ENCODE measurements at regions not wholly inside any gene's neighbourhood (a gene's known extent, or its start where the extent isn't known, plus 50 kb on each side); places are given as distances from the start of the nearest gene placed in this dataset.

DNA sequence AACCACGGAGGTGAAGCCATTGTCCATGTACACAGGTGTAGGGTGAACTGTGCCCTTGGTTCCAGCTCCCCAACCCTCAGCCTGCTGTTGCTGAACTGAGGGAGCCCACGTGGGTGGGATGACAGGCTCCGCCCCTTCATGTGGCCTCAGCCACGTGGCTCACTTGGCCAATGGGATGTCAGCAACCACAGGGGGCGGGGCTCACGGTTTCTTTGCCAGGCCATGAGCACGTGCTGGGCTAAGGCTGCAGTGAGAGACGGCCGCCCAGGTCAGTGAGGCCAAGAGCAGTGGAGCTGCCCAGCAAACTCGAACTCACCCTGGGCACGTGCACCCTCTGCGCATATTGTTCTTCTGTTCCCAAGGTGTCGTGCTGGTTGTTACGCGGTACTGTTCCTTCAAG, 282.6 kb downstream of the IRF8 start:
- FAIRE-seq = no peak

DNA sequence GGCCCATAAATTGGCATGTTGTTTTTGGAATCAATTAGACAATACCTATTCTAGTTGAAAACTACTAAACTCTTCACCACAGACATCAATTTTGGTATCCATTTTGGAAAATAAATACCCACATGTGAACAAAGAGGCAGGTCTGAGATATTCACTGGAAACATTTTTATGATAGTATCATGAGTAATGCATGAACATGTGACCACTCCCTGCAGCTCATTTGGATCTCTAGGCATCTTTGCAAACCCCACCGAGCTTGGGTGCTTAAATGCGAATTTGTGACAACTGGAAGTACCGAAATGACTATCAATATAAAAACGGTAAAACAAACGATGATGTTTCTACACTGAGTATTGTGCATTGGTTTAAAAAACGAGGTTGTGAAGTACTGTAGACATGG, 285.2 kb downstream of the IRF8 start:
- no peak for DNase-seq (ENCODE audit: insufficient read length, low spot score)
- FAIRE-seq = no peak

More for the DNA sequence above, 282.6 kb downstream of the IRF8 start:
- DNase-seq (ENCODE audit: insufficient read length, low spot score) = no peak

- no peak for FAIRE-seq
- no peak for DNase-seq (ENCODE audit: insufficient read length, low spot score)
These were observed 286.1 kb downstream of the IRF8 start for GRCh38 chr16:86185089-86185488.

GRCh38 chr16:86186313-86186712, 287.4 kb downstream of the IRF8 start:
- DNase-seq (ENCODE audit: insufficient read length, low spot score) (no peak), FAIRE-seq (no peak)

GRCh38 chr16:86189934-86190333, 291.0 kb downstream of the IRF8 start:
- no peak for FAIRE-seq
- DNase-seq (ENCODE audit: insufficient read length, low spot score) = no peak

DNA sequence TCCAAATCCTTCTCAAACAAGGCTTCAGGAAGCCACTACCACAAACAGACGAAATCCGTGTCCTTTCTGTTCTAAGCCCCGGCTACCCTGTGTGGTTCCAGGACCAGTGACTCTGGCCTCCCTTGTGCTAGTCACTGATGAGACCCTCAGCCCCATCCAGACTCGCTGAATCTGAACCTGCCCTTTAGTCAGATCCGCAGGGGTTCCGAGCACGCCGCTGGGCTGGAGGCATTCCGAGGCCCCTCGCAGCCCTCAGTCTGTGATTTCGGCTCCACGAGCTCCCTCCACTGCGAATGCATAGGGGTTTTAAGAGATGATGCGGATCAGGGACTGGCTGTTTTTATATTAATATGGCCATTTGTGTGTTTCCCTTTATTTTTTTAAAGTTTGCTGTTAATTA, 292.7 kb downstream of the IRF8 start:
- FAIRE-seq (no peak), DNase-seq (ENCODE audit: insufficient read length, low spot score) (no peak)

- no peak for FAIRE-seq
- DNase-seq (ENCODE audit: insufficient read length, low spot score) = no peak
These were observed 294.7 kb downstream of the IRF8 start for GRCh38 chr16:86193528-86194193.

- no peak for DNase-seq (ENCODE audit: insufficient read length, low spot score)
- no peak for FAIRE-seq
These were observed 297.1 kb downstream of the IRF8 start for GRCh38 chr16:86195863-86196630.

GRCh38 chr16:86196687-86197391, 297.9 kb downstream of the IRF8 start:
- FAIRE-seq (no peak), DNase-seq (ENCODE audit: insufficient read length, low spot score) (no peak)

DNA sequence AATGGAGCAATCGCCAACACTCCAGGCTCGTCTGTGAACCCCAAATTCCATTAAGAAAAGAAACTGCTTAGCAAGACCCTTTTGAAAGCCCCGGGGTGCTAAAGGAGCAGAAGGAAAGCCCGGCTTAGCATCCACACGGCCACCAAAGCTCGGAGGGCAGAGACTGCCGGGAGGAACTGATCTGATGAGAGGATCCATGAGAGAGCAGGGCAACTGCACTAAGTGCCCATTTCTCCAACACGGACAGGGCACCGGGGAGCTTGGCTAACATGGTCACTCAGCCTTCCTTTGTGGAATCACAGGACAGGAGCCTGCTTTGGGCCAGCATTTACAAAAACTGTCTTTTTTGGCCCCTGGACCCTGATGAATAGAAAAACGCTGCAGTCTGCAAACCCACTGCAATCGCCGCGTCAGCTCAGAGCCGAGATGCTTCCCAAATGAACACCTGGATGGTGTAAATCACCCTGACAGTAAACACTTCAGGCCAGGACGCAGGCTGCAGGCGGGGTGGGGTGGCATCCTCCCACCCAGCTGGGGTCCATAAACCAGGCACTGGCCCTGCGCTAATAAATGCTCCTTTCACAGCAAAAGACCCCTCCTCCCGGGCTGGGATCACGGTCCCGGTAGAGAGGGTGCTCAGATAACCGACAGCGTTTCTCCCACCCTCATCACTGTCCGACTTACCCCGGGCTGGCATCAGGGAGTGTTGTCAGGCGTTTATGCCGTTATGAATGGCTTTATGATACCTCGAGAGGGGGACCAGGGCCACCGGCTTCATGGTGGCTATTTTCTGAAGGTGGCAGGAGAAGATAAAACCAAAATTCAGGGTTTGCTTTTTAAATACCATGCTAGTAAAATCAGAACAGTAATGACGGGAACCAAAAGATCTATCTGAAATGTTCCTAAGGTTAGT, 299.5 kb downstream of the IRF8 start:
- no peak for DNase-seq (ENCODE audit: insufficient read length, low spot score)
- no peak for FAIRE-seq

DNA sequence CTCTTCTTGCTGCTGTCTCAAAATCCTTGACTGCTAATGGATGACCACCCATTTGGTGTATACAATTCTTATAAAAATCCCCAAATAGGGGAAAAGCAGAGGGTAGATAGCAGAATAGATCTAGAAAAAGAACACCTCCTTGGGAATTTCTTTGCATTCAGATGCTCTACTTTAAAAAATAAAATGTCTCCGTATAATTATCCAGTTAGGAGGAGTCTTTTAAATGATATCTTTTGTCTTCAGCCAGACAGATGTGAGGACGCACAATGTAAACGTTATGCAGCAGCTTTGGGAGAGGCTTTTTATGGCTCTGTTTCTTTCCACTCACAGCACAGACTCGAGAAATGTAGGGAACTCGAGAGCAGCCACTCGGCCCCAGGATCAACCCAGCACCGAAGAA, 300.2 kb downstream of the IRF8 start:
- DNase-seq (ENCODE audit: insufficient read length, low spot score) = no peak
- FAIRE-seq = no peak

- DNase-seq (ENCODE audit: insufficient read length, low spot score) (no peak), FAIRE-seq (no peak)
These were observed 301.1 kb downstream of the IRF8 start for GRCh38 chr16:86199871-86200695.

- DNase-seq (ENCODE audit: insufficient read length, low spot score) (no peak), FAIRE-seq (no peak)
These were observed 301.8 kb downstream of the IRF8 start for GRCh38 chr16:86200722-86201121.

GRCh38 chr16:86201746-86202145, 302.8 kb downstream of the IRF8 start:
- DNase-seq (ENCODE audit: insufficient read length, low spot score) = no peak
- FAIRE-seq = no peak

- FAIRE-seq = no peak
- DNase-seq (ENCODE audit: insufficient read length, low spot score) = no peak
These were observed 303.3 kb downstream of the IRF8 start for GRCh38 chr16:86202267-86202666.

DNA sequence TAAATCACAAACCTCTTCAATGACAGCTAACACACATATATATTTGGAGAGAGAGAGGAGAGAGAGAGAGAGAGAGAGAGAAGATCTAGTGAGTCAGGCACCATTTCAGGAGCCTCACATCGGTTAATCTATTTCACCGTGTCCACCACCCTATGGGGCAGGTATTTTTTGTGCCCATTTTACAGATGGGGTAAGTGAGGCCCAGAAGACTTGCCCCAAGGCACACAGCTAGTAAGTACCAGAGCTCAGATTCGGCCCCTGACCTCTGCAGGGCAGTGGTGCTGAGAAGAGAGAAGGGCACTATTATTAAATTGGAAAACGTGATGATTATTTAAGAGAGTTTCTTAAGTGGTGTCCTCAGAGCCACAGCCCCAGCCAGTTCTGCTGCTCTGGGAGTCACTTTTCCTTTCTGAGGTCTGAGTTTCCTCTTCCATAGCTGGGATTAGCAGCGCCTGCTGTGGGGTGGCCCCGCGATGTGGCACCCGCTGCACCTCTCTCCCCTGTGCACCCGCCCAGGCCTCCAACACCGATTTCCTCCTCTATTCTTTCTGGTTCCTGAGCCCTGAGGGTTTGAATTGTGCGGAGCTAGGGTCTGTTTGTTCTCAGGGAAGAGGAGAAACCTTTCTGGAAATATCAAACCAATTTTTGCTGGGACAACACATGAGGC, 303.9 kb downstream of the IRF8 start:
- no peak for FAIRE-seq
- no peak for DNase-seq (ENCODE audit: insufficient read length, low spot score)

- DNase-seq (ENCODE audit: insufficient read length, low spot score) (no peak), FAIRE-seq (no peak)
These were observed 304.8 kb downstream of the IRF8 start for GRCh38 chr16:86203557-86204275.

- no peak for DNase-seq (ENCODE audit: insufficient read length, low spot score)
- FAIRE-seq = no peak
These were observed 304.6 kb upstream of the FOXF1 start for GRCh38 chr16:86205521-86206245.
